Peyer's patch (tissue), 4 donors: ENCODE measurements at regions not wholly inside any gene's neighbourhood (a gene's known extent, or its start where the extent isn't known, plus 50 kb on each side); places are given as distances from the start of the nearest gene placed in this dataset.

Source experiments
- DNase-seq, 3 donors: peaks; one replicate each; pipeline ENCODE4 v3.0.0-alpha.2; 2017 to 2019
- H3K27ac ChIP-seq, 4 donors: fragments of 200-600 bp; sonication (generic); one replicate each; pipeline ENCODE4 v1.5.1; 2016 to 2019
- H3K27me3 ChIP-seq, 2 donors: fragments of 200-600 bp; sonication (generic); one replicate each; pipeline ENCODE4 v1.5.1; 2019
- H3K36me3 ChIP-seq, 3 donors: fragments of 200-600 bp; sonication (generic); one replicate each; pipeline ENCODE4 v1.5.1; 2016 to 2019
- H3K4me1 ChIP-seq, 4 donors: fragments of 200-600 bp; sonication (generic); one replicate each; pipeline ENCODE4 v1.5.1; 2016 to 2019
- H3K4me3 ChIP-seq, 4 donors: fragments of 200-600 bp; sonication (generic); 1 replicate in 3 of 4; 2 replicates in 1 of 4; pipeline ENCODE4 v1.5.1; 2016 to 2019; ENCODE audit warnings: mild to moderate bottlenecking in 1 of 4
- H3K9me3 ChIP-seq, 4 donors: fragments of 200-600 bp; sonication (generic); one replicate each; pipeline ENCODE4 v1.5.1; 2016 to 2019; ENCODE audit warnings: mild to moderate bottlenecking in 1 of 4
- CTCF ChIP-seq, 6 experiments: fragments of 450-650 bp in 4 of 6; fragments of 200-600 bp in 2 of 6; sonication (generic) in 1 of 6; IDR thresholded peaks; one replicate each; pipeline ENCODE4 v1.5.1; 2017 to 2019; ENCODE audit warnings: antibody characterized with exemption in 6 of 6, mild to moderate bottlenecking in 3 of 6, moderate library complexity in 1 of 6
- POLR2A ChIP-seq, 2 donors: fragments of 450-650 bp; IDR thresholded peaks; one replicate each; pipeline ENCODE4 v1.5.1; 2017; ENCODE audit warnings: antibody characterized with exemption in 2 of 2, mild to moderate bottlenecking in 2 of 2, moderate library complexity in 2 of 2

GRCh38 chr14:87233266-87233665 is 759.7 kb downstream of the GALC start:
- no peak for TF ChIP-seq CTCF (IDR thresholded peaks at IDR 0.05)
- no peak for TF ChIP-seq POLR2A (IDR thresholded peaks at IDR 0.05)
- no peaks in the 10 kb centered on the region for H3K27me3 ChIP-seq
- H3K4me1 ChIP-seq, result no peaks in the 10 kb centered on the region
- DNase-seq, result no peak
- H3K36me3 ChIP-seq, result no peaks in the 10 kb centered on the region
- H3K9me3 ChIP-seq, result no peaks in the 10 kb centered on the region
- H3K4me3 ChIP-seq, result no peak overlapping the region
- H3K27ac ChIP-seq, result no peak overlapping the region

- Histone ChIP-seq H3K27ac (no peak overlapping the region), H3K36me3 (no peaks in the 10 kb centered on the region), H3K4me1 (no peaks in the 10 kb centered on the region), H3K9me3 (no peaks in the 10 kb centered on the region), H3K27me3 (no peaks in the 10 kb centered on the region), H3K4me3 (no peak overlapping the region)
- no peak for TF ChIP-seq CTCF (IDR thresholded peaks at IDR 0.05)
- no peak for TF ChIP-seq POLR2A (IDR thresholded peaks at IDR 0.05)
- DNase-seq, result no peak
Observed at GRCh38 chr14:87231336-87232026, 761.5 kb downstream of the GALC start.

- no peak for TF ChIP-seq CTCF (IDR thresholded peaks at IDR 0.05)
- TF ChIP-seq POLR2A (IDR thresholded peaks at IDR 0.05), result no peak
- Histone ChIP-seq H3K27me3 (no peaks in the 10 kb centered on the region), H3K36me3 (no peaks in the 10 kb centered on the region), H3K9me3 (no peaks in the 10 kb centered on the region), H3K4me3 (no peak overlapping the region), H3K4me1 (no peaks in the 10 kb centered on the region), H3K27ac (no peak overlapping the region)
- no peak for DNase-seq
Observed at GRCh38 chr14:87230726-87231125, 762.3 kb downstream of the GALC start.

GRCh38 chr14:87229131-87229530 is 763.9 kb downstream of the GALC start:
- TF ChIP-seq CTCF (IDR thresholded peaks at IDR 0.05), result no peak
- TF ChIP-seq POLR2A (IDR thresholded peaks at IDR 0.05), result no peak
- Histone ChIP-seq H3K4me3 (no peak overlapping the region), H3K9me3 (no peaks in the 10 kb centered on the region), H3K4me1 (no peaks in the 10 kb centered on the region), H3K27me3 (no peaks in the 10 kb centered on the region), H3K27ac (no peak overlapping the region), H3K36me3 (no peaks in the 10 kb centered on the region)
- no peak for DNase-seq

- H3K9me3 ChIP-seq, result peaks cover 0 to 4% (median 2%) of the 10 kb centered on the region in 4 donors
- H3K36me3 ChIP-seq, result no peaks in the 10 kb centered on the region
- H3K4me3 ChIP-seq, result no peak overlapping the region
- TF ChIP-seq CTCF (IDR thresholded peaks at IDR 0.05), result no peak
- TF ChIP-seq POLR2A (IDR thresholded peaks at IDR 0.05), result no peak
- H3K4me1 ChIP-seq, result no peaks in the 10 kb centered on the region
- no peak for DNase-seq
- H3K27ac ChIP-seq, result no peak overlapping the region
- H3K27me3 ChIP-seq, result no peaks in the 10 kb centered on the region
Observed at GRCh38 chr14:87217023-87217422, 776.0 kb downstream of the GALC start.

GRCh38 chr14:87214558-87214957 is 778.4 kb downstream of the GALC start:
- no peak overlapping the region for H3K4me3 ChIP-seq
- TF ChIP-seq CTCF (IDR thresholded peaks at IDR 0.05), result no peak
- TF ChIP-seq POLR2A (IDR thresholded peaks at IDR 0.05), result no peak

More at GRCh38 chr14:87214558-87214957, 778.4 kb downstream of the GALC start:
- H3K4me1 ChIP-seq, result no peaks in the 10 kb centered on the region
- H3K36me3 ChIP-seq, result no peaks in the 10 kb centered on the region
- H3K9me3 ChIP-seq, result peaks cover 0 to 4% (median 0%) of the 10 kb centered on the region in 4 donors
- H3K27ac ChIP-seq, result no peak overlapping the region
- no peak for DNase-seq
- H3K27me3 ChIP-seq, result no peaks in the 10 kb centered on the region
